ENCODE measurements at regions not wholly inside any gene's neighbourhood (a gene's known extent, or its start where the extent isn't known, plus 50 kb on each side); places are given as distances from the start of the nearest gene placed in this dataset.

DNA sequence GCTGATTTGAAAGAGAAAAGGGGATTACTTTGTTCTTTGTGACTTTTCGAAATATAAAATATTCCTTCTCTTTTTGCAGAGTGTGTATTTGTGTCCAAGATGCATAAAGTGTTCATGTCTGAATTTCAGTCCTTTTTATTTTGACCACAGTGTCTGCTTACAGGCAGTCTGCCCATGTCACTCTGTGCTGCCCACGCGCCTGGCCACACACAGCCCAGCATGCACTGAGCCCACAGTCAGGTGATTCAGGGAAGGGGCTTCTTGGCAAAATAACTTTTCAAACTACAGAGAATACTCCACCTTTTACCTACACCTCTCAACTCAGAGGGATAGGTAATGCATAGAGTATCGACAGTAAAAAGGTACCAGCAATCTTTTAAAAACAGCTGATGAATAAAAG is 142.5 kb upstream of the TRPC4 start:
- H3K27ac ChIP-seq = no peak overlapping the region
- TF ChIP-seq, protein P1, sequence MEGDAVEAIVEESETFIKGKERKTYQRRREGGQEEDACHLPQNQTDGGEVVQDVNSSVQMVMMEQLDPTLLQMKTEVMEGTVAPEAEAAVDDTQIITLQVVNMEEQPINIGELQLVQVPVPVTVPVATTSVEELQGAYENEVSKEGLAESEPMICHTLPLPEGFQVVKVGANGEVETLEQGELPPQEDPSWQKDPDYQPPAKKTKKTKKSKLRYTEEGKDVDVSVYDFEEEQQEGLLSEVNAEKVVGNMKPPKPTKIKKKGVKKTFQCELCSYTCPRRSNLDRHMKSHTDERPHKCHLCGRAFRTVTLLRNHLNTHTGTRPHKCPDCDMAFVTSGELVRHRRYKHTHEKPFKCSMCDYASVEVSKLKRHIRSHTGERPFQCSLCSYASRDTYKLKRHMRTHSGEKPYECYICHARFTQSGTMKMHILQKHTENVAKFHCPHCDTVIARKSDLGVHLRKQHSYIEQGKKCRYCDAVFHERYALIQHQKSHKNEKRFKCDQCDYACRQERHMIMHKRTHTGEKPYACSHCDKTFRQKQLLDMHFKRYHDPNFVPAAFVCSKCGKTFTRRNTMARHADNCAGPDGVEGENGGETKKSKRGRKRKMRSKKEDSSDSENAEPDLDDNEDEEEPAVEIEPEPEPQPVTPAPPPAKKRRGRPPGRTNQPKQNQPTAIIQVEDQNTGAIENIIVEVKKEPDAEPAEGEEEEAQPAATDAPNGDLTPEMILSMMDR (IDR thresholded peaks at IDR 0.05) = no peak
- no peak for TF ChIP-seq ZFX (IDR thresholded peaks at IDR 0.05; ENCODE audit: borderline replicate concordance)

DNA sequence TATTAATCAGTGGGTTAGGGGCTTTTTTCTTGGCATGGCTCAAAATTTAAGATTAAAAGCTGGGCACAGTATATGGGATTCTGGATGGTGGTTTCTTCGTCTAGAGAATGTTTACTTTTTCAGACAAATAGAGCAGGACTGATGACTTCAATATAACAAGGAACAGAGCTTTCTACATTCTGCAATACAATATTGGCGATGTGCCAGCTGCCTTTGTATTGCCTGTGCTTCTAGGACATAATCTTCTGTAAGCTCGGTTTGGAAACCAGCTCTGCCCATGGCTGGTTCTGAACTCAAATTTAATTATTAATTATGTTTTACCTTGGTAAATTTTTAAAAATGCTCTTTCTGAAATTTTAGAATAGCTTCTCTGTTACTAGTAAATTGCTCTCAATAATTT is 139.1 kb upstream of the TRPC4 start:
- TF ChIP-seq, protein P1 (IDR thresholded peaks at IDR 0.05) = no peak
- no peak for TF ChIP-seq ZFX (IDR thresholded peaks at IDR 0.05; ENCODE audit: borderline replicate concordance)
- H3K27ac ChIP-seq = no peak overlapping the region

DNA sequence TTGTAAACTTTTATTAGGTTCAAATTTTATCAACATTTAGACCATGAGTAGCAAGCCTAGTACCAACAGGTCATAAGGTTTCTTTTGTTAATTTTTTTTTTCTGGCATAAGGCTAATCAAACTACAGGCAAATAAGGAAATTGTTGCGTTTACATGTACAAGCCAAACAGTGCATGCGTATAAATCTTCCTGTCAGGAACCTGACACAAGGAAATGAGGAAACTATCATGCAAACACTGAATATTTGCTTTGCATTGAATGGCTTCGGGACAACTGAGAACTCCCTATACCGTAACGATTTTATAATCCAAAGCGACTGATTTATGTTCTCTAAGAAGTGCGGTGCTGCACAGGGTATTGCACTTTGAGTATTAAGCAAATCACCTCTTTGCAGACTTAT is 133.0 kb upstream of the TRPC4 start:
- no peak overlapping the region for H3K27ac ChIP-seq
- TF ChIP-seq, protein P1 (IDR thresholded peaks at IDR 0.05) = no peak

DNA sequence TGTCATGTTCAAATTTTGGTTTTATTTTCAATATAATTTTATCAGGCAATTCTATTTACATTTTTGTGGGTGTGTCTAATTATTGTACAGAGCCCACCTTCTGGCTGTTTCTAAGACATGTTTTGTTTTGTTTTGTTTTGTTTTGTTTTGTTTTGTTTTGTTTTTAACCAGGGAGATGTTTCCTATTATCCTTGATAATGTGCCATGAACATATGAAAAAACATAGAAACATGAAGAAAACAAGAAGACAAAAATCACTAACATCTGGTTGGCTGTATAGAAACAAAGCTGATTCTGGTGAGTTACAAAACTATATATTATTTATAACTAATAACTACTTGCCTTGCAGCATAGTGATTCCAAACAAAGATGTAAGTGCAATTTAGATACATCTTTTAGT is 128.1 kb upstream of the TRPC4 start:
- no peak overlapping the region for H3K27ac ChIP-seq
- no peak for TF ChIP-seq ZFX (IDR thresholded peaks at IDR 0.05; ENCODE audit: borderline replicate concordance)
- TF ChIP-seq, protein P1 (IDR thresholded peaks at IDR 0.05) = no peak

DNA sequence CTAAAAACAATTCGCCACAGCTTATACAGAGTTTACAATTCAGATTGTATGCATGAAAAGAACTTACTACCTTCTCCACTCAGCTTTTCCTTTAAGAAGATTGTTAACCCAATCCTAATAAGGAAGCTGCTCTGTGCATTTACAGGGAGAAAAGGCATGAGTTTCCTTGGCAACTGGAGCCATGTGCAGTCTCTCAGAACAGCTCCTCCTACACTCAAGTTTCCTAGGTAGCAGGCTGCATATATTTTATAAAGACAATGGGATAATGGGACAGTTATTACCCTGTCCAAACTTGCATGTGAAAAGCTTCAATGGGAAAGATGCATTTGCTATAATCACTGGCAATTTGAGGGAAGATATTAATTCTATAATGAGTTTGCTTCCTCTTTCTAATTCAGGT is 125.5 kb upstream of the TRPC4 start:
- TF ChIP-seq ZFX (IDR thresholded peaks at IDR 0.05; ENCODE audit: borderline replicate concordance) = no peak
- TF ChIP-seq, protein P1 (IDR thresholded peaks at IDR 0.05) = no peak
- no peak overlapping the region for H3K27ac ChIP-seq

DNA sequence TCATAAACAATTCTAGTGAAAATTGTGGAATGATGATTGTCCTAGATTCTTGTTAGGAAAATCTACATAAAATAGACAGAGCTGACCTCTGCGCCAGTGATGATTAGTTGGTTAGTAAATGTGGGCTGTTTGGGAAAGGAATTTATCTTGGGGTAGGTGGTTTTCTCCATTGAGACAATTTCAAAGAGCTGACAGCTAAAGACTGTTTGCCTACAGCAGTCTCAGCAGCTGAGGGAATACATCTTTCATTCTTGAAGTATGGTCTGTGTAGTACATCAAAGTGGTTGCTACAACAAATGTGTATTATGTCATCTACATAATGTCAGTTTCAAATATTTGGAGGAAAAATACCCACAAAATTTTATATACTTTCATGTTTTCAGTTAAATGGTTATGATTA is 117.2 kb upstream of the TRPC4 start:
- H3K27ac ChIP-seq = no peak overlapping the region
- TF ChIP-seq, protein P1 (IDR thresholded peaks at IDR 0.05) = no peak
- TF ChIP-seq ZFX (IDR thresholded peaks at IDR 0.05; ENCODE audit: borderline replicate concordance) = no peak

DNA sequence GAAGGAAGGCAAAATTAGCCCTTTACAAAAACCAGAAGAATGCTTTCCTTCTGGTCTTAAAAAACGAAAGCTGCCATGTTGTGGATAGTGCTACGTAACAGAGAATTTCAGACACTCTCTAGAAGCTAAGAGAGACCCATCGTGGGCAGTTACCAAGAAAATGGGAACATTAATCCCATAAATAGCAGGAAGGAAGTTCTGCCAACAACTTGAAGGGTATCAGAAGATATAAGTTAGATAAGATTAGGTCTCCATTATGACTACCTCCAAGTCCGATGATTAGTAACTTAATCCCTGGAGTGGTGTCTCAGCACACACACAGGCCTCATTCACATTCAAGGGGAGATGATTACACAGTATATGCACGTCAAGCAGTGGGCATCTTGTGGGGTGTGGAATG is 115.7 kb upstream of the TRPC4 start:
- no peak overlapping the region for H3K27ac ChIP-seq
- TF ChIP-seq, protein P1 (IDR thresholded peaks at IDR 0.05) = no peak
- TF ChIP-seq ZFX (IDR thresholded peaks at IDR 0.05; ENCODE audit: borderline replicate concordance) = no peak

Measured in 22Rv1 (cell line).